IPS-15b (cell line): ENCODE measurements at regions not wholly inside any gene's neighbourhood (a gene's known extent, or its start where the extent isn't known, plus 50 kb on each side); places are given as distances from the start of the nearest gene placed in this dataset.

Source experiments
- H3K27me3 ChIP-seq: one replicate; pipeline ENCODE4 v1.6.1; 2013; ENCODE audit warnings: low read length; ENCODE audit not compliant: control insufficient read depth, insufficient read depth
- H3K36me3 ChIP-seq: one replicate; pipeline ENCODE4 v1.6.1; 2013; ENCODE audit warnings: low read length; ENCODE audit not compliant: control insufficient read depth, insufficient read depth
- H3K4me1 ChIP-seq: one replicate; pipeline ENCODE4 v1.6.1; 2013; ENCODE audit warnings: mild to moderate bottlenecking, low read length; ENCODE audit not compliant: control insufficient read depth, insufficient read depth
- H3K4me3 ChIP-seq: one replicate; pipeline ENCODE4 v1.5.1; 2013; ENCODE audit warnings: low read depth, low read length
- H3K9ac ChIP-seq: one replicate; pipeline ENCODE4 v1.6.1; 2013; ENCODE audit warnings: low read depth, mild to moderate bottlenecking, low read length
- H3K9me3 ChIP-seq: one replicate; pipeline ENCODE4 v1.6.1; 2013; ENCODE audit warnings: mild to moderate bottlenecking, low read length; ENCODE audit not compliant: control insufficient read depth, insufficient read depth

- Histone ChIP-seq H3K36me3 (no peaks in the 10 kb centered on the region), H3K4me1 (peaks cover 9% of the 10 kb centered on the region), H3K27me3 (no peaks in the 10 kb centered on the region), H3K9ac (no peak overlapping the region), H3K4me3 (no peak overlapping the region), H3K9me3 (no peaks in the 10 kb centered on the region)
Observed at GRCh38 chr16:65495106-65495505, 373.2 kb upstream of the CDH11 start.

DNA sequence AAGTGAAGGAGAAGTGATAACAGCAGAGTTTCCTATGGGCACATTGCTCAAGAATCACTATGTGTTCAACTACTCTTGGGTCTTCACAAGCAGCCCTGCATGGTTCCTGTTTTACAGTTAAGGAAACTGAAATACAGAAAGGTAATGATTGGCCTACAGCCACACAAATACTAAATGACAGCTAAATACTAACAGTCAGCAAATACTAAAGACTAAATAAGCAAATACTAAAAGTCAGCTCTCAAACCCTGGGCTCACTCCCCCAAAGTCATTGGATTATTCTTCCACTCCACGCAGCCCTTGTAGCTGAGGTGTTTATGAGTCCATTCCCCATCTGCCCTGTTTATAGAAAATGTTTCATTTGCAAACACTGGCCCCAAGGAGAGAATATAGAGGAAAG lies 372.7 kb upstream of the CDH11 start:
- Histone ChIP-seq H3K4me3 (no peak overlapping the region), H3K9me3 (no peaks in the 10 kb centered on the region), H3K36me3 (no peaks in the 10 kb centered on the region), H3K4me1 (peaks cover 9% of the 10 kb centered on the region), H3K9ac (no peak overlapping the region), H3K27me3 (no peaks in the 10 kb centered on the region)

DNA sequence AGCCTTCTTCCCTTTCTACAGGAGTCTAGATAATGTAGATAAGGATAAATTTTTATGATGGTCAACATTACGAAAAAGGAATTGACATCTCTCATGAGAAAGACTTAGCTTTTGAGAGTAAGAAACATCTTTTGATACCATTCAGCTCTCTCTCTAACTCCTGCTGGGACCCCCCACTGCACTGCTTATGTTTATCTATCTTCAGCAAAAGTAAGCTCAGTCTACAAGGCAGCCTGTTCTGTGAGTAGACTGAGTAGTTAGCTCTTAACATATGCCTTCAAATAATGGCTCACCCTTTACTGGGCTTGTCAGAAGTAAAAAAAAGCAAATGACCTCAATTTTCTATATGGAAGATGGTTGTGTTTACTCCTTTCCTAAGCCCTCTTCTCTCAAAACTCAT lies 372.2 kb upstream of the CDH11 start:
- Histone ChIP-seq H3K4me3 (no peak overlapping the region), H3K36me3 (no peaks in the 10 kb centered on the region), H3K4me1 (peaks cover 9% of the 10 kb centered on the region), H3K27me3 (no peaks in the 10 kb centered on the region), H3K9me3 (no peaks in the 10 kb centered on the region), H3K9ac (no peak overlapping the region)

DNA sequence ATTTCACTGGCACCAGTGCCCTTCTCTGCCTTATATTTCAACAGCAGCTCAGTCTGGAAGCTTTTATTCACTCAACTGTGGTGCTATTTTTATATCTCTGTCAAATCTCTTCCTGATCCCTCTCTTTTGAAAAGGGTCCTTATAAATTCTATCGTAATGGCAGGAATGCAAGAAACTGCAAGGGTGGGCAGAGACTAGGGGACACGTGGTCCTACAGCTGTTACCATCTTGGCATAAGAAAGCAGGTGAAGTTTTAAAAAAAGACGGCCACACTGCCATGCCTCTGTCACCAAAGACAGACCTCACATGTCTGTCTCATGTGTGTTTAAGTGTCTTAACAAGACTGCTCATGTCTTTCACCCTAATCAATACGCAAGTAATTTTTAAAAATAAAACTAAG lies 368.4 kb upstream of the CDH11 start:
- H3K36me3 ChIP-seq, result no peaks in the 10 kb centered on the region
- H3K9ac ChIP-seq, result no peak overlapping the region
- H3K4me3 ChIP-seq, result no peak overlapping the region
- no peaks in the 10 kb centered on the region for H3K9me3 ChIP-seq
- H3K4me1 ChIP-seq, result peaks cover 9% of the 10 kb centered on the region
- H3K27me3 ChIP-seq, result no peaks in the 10 kb centered on the region

DNA sequence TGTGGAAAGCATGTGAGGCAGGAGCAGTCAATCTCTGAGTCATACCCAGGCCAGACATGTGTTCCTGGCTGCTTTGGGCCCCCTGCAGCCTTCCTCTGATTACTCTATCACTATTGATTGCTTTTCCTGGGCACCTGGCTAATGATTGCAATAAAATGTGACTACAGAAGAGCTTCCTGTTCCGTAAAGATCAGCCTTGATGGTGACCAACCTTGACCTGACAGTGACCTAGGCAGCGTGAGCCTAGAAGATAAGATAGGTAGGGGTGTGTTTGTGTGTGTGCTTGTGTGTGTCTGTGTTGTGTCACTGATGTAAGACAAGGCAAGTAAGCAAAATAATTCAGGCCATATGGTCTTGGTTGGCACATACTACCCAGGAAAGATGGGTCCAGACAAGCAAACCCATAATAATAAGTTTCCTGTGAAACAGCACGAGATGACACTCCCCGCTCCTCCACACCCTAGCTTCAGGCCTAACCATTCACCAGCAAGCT lies 367.7 kb upstream of the CDH11 start:
- H3K4me1 ChIP-seq, result peaks cover 9% of the 10 kb centered on the region
- H3K9me3 ChIP-seq, result no peaks in the 10 kb centered on the region
- no peak overlapping the region for H3K9ac ChIP-seq
- no peak overlapping the region for H3K4me3 ChIP-seq
- no peaks in the 10 kb centered on the region for H3K36me3 ChIP-seq
- no peaks in the 10 kb centered on the region for H3K27me3 ChIP-seq

DNA sequence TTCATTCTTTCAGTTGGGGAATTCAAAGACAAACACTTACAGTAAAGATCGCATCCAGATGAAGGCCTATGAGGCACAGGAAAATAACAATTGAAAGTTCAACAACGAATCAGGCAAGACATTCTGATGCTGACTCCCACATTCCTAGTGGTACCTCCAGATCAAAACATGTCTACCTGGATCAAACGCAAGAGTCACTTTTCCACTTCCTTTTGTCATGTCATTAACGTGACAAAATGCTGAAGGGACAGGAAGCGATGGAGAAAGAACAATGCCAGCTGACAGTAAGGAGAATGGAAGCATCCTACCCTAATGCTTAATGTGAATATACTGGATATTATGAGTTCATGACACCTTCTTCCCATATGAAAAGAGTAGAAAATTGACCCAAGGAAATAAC lies 365.4 kb upstream of the CDH11 start:
- no peaks in the 10 kb centered on the region for H3K27me3 ChIP-seq
- no peak overlapping the region for H3K9ac ChIP-seq
- no peaks in the 10 kb centered on the region for H3K36me3 ChIP-seq
- H3K9me3 ChIP-seq, result no peaks in the 10 kb centered on the region
- H3K4me3 ChIP-seq, result no peak overlapping the region
- H3K4me1 ChIP-seq, result no peaks in the 10 kb centered on the region

DNA sequence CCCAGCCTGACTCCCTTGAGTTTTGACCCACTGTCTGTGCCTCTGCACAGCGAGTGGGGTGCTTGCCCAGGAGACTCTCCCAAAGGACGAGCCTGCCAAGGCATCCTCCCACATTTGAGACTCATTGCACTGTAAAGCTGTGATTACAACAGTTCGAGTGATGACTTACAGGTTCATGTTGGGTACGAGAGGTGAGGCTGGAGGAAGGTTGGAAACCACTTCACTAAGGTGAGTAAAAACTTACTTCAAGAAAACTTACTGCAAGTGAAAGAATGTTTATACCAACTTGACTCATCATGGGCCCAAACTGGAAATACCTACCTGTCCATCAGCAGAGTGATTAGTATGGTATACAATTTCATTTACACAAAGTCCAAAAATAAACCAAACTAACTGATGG lies 360.1 kb upstream of the CDH11 start:
- no peak overlapping the region for H3K9ac ChIP-seq
- no peaks in the 10 kb centered on the region for H3K4me1 ChIP-seq

DNA sequence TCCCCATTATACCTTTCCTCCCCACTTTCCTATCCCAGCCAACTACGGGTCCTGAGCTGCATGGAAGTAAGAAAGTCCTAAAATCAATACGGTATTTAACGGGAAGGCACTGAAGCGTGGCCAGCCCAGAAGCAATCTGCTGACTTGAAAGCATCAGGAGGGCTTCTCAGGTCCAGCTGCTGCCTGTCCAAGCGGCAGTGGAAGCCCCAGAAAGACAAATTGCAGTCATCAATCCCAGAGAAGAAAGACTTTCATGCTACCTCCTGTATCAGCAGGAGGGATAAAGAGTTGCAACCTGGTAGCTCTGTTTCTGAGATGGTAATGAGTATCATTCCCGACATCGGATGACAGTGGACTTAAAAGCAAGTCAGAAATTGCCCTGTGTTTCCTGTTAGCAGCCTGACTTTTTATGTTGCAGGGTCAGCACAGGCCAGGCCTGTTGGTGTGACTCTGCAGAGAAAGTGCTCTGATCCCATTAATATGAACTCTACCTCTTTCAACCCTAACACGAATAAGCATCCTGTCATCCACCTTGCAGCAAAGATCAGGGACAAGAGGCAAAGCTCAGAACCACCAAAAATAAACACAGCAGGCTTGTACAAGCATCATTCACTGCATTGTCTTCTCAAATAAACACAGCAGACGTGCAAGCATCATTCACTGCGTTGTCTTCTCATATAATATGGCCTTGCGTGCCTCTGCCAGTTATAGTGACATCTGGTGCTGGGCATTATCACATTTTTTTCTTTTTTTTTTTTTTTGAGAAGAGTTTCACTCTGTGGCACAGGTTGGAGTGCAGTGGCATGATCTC lies 358.6 kb upstream of the CDH11 start:
- no peaks in the 10 kb centered on the region for H3K9me3 ChIP-seq

More for the DNA sequence above, 360.1 kb upstream of the CDH11 start:
- no peak overlapping the region for H3K4me3 ChIP-seq
- no peaks in the 10 kb centered on the region for H3K36me3 ChIP-seq
- H3K27me3 ChIP-seq, result no peaks in the 10 kb centered on the region
- no peaks in the 10 kb centered on the region for H3K9me3 ChIP-seq

GRCh38 chr16:65476448-65476955 lies 354.6 kb upstream of the CDH11 start:
- no peak overlapping the region for H3K4me3 ChIP-seq
- no peaks in the 10 kb centered on the region for H3K36me3 ChIP-seq
- H3K4me1 ChIP-seq, result no peaks in the 10 kb centered on the region
- no peaks in the 10 kb centered on the region for H3K9me3 ChIP-seq
- H3K9ac ChIP-seq, result no peak overlapping the region
- H3K27me3 ChIP-seq, result no peaks in the 10 kb centered on the region

More for the DNA sequence above, 358.6 kb upstream of the CDH11 start:
- Histone ChIP-seq H3K27me3 (no peaks in the 10 kb centered on the region), H3K4me3 (no peak overlapping the region), H3K9ac (no peak overlapping the region), H3K36me3 (no peaks in the 10 kb centered on the region), H3K4me1 (no peaks in the 10 kb centered on the region)

DNA sequence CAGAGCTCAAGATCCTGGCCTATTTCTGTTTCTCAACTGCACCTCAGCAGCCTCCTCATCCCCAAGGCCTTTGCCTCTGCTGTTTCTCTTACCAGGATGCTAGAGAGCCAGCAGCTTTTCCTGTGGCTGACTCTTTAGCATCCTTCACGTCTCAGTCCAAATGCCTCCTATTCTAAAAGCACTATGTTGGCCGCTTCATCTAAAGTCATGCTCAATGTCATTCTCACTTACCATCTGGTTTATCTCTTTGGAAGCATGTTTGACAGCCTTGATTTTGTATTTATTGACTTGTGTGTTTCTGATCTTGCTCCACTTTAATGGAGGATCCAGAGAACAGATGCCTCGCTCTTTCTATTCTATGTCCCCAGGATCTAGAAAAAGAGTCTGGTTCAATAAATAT lies 351.8 kb upstream of the CDH11 start:
- H3K4me3 ChIP-seq, result no peak overlapping the region
- no peaks in the 10 kb centered on the region for H3K36me3 ChIP-seq
- no peaks in the 10 kb centered on the region for H3K4me1 ChIP-seq
- H3K9me3 ChIP-seq, result no peaks in the 10 kb centered on the region
- no peak overlapping the region for H3K9ac ChIP-seq
- H3K27me3 ChIP-seq, result no peaks in the 10 kb centered on the region

DNA sequence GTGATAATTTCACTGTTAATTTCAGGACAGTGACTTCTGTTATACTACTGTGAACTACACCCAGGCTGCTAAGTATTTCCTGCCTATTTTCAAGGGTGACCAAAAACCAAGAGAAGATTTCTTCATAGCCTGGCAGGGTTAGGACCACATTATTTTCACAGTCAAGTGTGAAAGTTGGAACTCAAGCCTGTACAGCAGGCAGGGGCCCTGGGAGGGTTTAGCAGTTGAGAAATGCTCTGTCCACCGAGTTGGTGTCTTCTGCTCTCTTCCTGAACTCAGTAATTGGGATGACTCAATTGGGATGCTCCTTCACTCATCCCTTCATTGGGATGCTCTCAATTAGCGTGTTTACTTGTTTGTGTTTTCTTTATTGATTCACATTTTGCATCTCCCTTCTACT lies 347.3 kb upstream of the CDH11 start:
- Histone ChIP-seq H3K4me3 (no peak overlapping the region), H3K9me3 (no peaks in the 10 kb centered on the region), H3K27me3 (no peaks in the 10 kb centered on the region), H3K36me3 (no peaks in the 10 kb centered on the region), H3K4me1 (no peaks in the 10 kb centered on the region), H3K9ac (no peak overlapping the region)

- H3K4me3 ChIP-seq, result no peak overlapping the region
- H3K4me1 ChIP-seq, result no peaks in the 10 kb centered on the region
- no peaks in the 10 kb centered on the region for H3K27me3 ChIP-seq
- no peak overlapping the region for H3K9ac ChIP-seq
- no peaks in the 10 kb centered on the region for H3K9me3 ChIP-seq
- H3K36me3 ChIP-seq, result no peaks in the 10 kb centered on the region
Observed at GRCh38 chr16:65468133-65468532, 346.3 kb upstream of the CDH11 start.
